ENCODE measurements at regions not wholly inside any gene's neighbourhood (a gene's known extent, or its start where the extent isn't known, plus 50 kb on each side); places are given as distances from the start of the nearest gene placed in this dataset.

- TF ChIP-seq SIN3A (IDR thresholded peaks at IDR 0.05; ENCODE audit: borderline replicate concordance, insufficient read depth, low read length) (no peak), POLR2AphosphoS5 (IDR thresholded peaks at IDR 0.05; ENCODE audit: low read depth, low read length) (no peak), REST (IDR thresholded peaks at IDR 0.05; ENCODE audit: insufficient read depth in 1 of 2, low read depth in 2 of 2, low read length in 2 of 2) (no peak), TAF1 (IDR thresholded peaks at IDR 0.05; ENCODE audit: borderline replicate concordance, insufficient read depth, low read length) (no peak)
These were observed 598.2 kb downstream of the MATN1 start for GRCh38 chr1:30125021-30125820.

Measured in PFSK-1 (cell line).